AG10803 (cell line): ENCODE measurements at regions not wholly inside any gene's neighbourhood (a gene's known extent, or its start where the extent isn't known, plus 50 kb on each side); places are given as distances from the start of the nearest gene placed in this dataset.

Experiments
- DNase-seq: peaks from one replicate; pipeline ENCODE4 v3.0.0; 2010; ENCODE audit warnings: low read depth
- H3K4me3 ChIP-seq: 2 replicates; pipeline ENCODE4 v1.5.1; 2011; ENCODE audit warnings: mild to moderate bottlenecking, low read length, control low read depth
- CTCF ChIP-seq: conservative IDR thresholded peaks from 2 replicates; pipeline ENCODE4 v1.5.1; 2011; ENCODE audit warnings: mild to moderate bottlenecking, low read length, control low read depth, inconsistent platforms

GRCh38 chr2:126971481-126972278 is 73.0 kb downstream of the TEX51 start:
- peak; percentile 87 for TF ChIP-seq CTCF
- DNase-seq: peak; percentile 76
- H3K4me3 ChIP-seq: peak overlapping the region; percentile 61

- no peak for TF ChIP-seq CTCF
- no peak for DNase-seq
- H3K4me3 ChIP-seq: no peak overlapping the region
These were observed 73.6 kb downstream of the TEX51 start for GRCh38 chr2:126972279-126972626.

- no peak overlapping the region for H3K4me3 ChIP-seq
- TF ChIP-seq CTCF: no peak
- DNase-seq: no peak
These were observed 75.1 kb downstream of the TEX51 start for GRCh38 chr2:126973745-126974144.

- H3K4me3 ChIP-seq: no peak overlapping the region
- no peak for DNase-seq
- TF ChIP-seq CTCF: no peak
These were observed 77.3 kb downstream of the TEX51 start for GRCh38 chr2:126975671-126976655.

GRCh38 chr2:126976721-126977328 is 78.1 kb downstream of the TEX51 start:
- TF ChIP-seq CTCF: no peak
- no peak for DNase-seq
- no peak overlapping the region for H3K4me3 ChIP-seq

GRCh38 chr2:126978333-126978732 is 79.6 kb downstream of the TEX51 start:
- no peak for TF ChIP-seq CTCF
- H3K4me3 ChIP-seq: no peak overlapping the region
- no peak for DNase-seq
